ENCODE measurements at regions not wholly inside any gene's neighbourhood (a gene's known extent, or its start where the extent isn't known, plus 50 kb on each side); places are given as distances from the start of the nearest gene placed in this dataset.

DNA sequence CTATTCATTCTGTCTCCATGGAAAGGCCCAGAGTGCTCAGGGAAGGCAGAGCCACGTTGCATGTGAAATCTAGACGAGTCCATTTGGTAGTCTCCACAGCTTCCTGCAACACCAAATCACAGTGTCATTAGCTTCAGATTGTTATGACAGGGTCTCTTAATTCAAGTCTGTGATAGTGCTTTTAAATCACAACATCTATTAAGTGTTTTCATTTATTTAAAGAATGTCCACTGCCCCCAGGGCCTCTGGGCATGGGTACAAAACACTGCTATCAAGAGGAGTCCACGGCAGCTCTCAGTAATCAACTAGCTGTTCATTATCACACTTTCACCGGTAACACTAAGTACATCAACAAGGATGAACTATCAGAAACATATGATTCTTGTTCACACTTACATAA is 455.9 kb upstream of the JARID2 start:
- no peak overlapping the region for H3K4me3 ChIP-seq
- no peaks in the 10 kb centered on the region for H3K9me3 ChIP-seq
- no peaks in the 10 kb centered on the region for H3K36me3 ChIP-seq
- TF ChIP-seq, protein P1, sequence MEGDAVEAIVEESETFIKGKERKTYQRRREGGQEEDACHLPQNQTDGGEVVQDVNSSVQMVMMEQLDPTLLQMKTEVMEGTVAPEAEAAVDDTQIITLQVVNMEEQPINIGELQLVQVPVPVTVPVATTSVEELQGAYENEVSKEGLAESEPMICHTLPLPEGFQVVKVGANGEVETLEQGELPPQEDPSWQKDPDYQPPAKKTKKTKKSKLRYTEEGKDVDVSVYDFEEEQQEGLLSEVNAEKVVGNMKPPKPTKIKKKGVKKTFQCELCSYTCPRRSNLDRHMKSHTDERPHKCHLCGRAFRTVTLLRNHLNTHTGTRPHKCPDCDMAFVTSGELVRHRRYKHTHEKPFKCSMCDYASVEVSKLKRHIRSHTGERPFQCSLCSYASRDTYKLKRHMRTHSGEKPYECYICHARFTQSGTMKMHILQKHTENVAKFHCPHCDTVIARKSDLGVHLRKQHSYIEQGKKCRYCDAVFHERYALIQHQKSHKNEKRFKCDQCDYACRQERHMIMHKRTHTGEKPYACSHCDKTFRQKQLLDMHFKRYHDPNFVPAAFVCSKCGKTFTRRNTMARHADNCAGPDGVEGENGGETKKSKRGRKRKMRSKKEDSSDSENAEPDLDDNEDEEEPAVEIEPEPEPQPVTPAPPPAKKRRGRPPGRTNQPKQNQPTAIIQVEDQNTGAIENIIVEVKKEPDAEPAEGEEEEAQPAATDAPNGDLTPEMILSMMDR (IDR thresholded peaks at IDR 0.05), result no peak
- TF ChIP-seq POLR2A (IDR thresholded peaks at IDR 0.05) (no peak), POLR2AphosphoS5 (IDR thresholded peaks at IDR 0.05; ENCODE audit: insufficient read depth in 1 of 2, low read depth in 1 of 2) (no peak)
- peaks cover 16% of the 10 kb centered on the region for H3K4me1 ChIP-seq
- no peak for DNase-seq (ENCODE audit: extremely low spot score in 2 of 2)
- intact Hi-C loops (cut with DNase I), result no loop called here
- H3K27ac ChIP-seq, result no peak overlapping the region
- no peaks in the 10 kb centered on the region for H3K27me3 ChIP-seq

DNA sequence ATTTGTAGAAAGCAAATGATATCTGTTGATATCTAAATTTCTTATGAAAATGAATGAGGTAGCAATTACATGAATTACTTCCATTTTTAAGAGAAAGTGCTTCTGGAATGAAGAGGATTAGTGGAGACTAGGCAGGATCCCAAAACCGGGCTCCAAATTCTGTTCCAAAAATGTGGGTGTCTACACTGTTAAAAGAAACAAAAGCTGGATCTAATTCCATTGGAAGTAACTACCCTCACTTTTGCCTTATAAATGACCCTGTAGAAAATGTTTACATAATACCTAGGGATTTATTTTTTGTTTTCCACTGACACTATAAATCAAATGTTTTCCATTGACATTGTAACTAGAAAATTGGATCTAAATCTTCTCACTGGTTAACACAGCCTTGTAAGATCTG is 454.9 kb upstream of the JARID2 start:
- Histone ChIP-seq H3K27ac (no peak overlapping the region), H3K36me3 (no peaks in the 10 kb centered on the region), H3K27me3 (no peaks in the 10 kb centered on the region), H3K4me1 (peaks cover 16% of the 10 kb centered on the region), H3K4me3 (no peak overlapping the region), H3K9me3 (no peaks in the 10 kb centered on the region)
- DNase-seq (ENCODE audit: extremely low spot score in 2 of 2), result no peak
- intact Hi-C loops (cut with DNase I), result no loop called here
- TF ChIP-seq POLR2A (IDR thresholded peaks at IDR 0.05), result no peak
- TF ChIP-seq, protein P1 (IDR thresholded peaks at IDR 0.05), result no peak
- TF ChIP-seq POLR2AphosphoS5 (IDR thresholded peaks at IDR 0.05; ENCODE audit: insufficient read depth in 1 of 2, low read depth in 1 of 2), result no peak

DNA sequence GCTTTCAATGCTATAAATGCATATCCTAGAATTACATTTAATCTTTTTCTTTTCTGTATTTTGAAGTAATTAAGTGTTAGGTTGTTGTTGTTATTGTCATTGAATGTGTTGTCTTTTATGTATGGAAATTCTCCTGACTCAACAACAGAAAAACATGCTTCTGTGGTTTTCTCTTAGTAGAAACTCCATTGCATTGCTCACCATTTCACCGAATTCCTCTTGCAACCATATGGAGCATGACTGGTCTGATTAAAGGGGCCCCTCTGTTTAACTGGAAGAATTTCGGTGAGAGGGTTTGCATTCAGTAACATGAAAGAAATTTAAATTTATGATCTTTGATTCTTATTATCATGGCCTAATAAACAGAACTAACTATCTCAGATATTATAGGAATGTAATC is 454.3 kb upstream of the JARID2 start:
- intact Hi-C loops (cut with DNase I), result no loop called here
- Histone ChIP-seq H3K4me3 (no peak overlapping the region), H3K4me1 (peaks cover 16% of the 10 kb centered on the region), H3K27ac (no peak overlapping the region), H3K9me3 (no peaks in the 10 kb centered on the region), H3K36me3 (no peaks in the 10 kb centered on the region), H3K27me3 (no peaks in the 10 kb centered on the region)
- no peak for DNase-seq (ENCODE audit: extremely low spot score in 2 of 2)
- TF ChIP-seq POLR2A (IDR thresholded peaks at IDR 0.05), result no peak
- TF ChIP-seq, protein P1 (IDR thresholded peaks at IDR 0.05), result no peak
- TF ChIP-seq POLR2AphosphoS5 (IDR thresholded peaks at IDR 0.05; ENCODE audit: insufficient read depth in 1 of 2, low read depth in 1 of 2), result no peak

DNA sequence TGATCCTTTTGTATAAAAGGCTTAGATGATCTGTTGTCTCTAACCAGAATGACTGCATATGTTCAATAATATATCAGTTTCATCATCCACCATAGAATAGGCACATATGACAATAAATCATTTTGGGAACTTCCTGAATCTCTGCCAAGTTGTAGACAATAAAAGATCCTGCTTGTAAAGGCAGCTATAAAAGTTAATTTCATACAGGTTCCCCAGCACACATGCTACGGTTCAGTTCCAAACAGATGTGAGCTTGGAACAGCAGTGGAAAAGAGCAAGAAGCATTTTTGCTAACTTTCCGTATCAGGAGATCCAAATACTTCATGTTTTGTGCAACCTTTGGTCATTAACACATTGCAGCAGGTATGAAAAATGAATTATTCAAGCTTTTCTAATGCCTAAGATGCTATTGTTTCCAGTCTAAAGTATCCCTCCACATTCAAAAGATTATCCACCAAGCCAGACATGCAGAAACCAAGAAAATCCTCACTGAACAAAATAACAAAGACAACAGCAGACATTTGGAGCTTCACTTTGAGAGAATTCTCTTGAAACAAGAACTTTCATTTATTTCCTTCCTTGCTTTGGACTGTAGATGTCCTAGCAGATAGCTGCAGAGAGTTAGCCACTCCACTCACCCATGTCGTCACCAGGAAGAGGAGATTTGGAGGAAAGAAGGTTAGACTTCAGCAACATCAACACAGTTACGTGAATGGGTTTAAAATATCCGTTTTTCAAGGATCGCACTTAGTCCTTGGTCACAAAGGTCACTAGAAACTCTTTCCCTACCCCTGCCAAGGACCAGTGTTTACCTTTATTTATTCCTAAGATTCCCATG is 453.5 kb upstream of the JARID2 start:
- no peaks in the 10 kb centered on the region for H3K9me3 ChIP-seq
- TF ChIP-seq POLR2A (IDR thresholded peaks at IDR 0.05) (no peak), POLR2AphosphoS5 (IDR thresholded peaks at IDR 0.05; ENCODE audit: insufficient read depth in 1 of 2, low read depth in 1 of 2) (no peak)
- TF ChIP-seq, protein P1 (IDR thresholded peaks at IDR 0.05), result no peak
- no peaks in the 10 kb centered on the region for H3K36me3 ChIP-seq
- intact Hi-C loops (cut with DNase I), result no loop called here
- peaks cover 16% of the 10 kb centered on the region for H3K4me1 ChIP-seq
- no peak overlapping the region for H3K4me3 ChIP-seq
- DNase-seq (ENCODE audit: extremely low spot score in 2 of 2), result no peak
- no peak overlapping the region for H3K27ac ChIP-seq
- no peaks in the 10 kb centered on the region for H3K27me3 ChIP-seq

DNA sequence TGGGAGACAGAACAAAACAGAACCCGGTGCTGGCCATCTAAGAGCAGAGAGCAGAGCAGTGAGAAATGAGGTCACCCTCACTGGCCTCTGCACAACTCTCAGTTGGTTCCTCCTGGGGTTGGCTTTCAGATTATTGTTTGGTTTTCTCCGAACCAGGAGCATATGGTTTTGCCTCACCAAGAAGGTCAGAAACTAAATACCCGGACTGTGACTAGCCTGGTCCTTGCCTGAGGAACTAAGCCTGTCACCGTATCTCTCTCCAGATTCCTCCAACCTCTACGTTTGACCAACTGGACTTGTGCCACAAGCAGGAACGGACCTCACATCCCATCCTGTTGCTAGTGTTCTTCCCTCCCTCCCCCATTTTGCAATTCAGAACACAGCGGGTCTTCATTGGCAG is 450.4 kb upstream of the JARID2 start:
- no peaks in the 10 kb centered on the region for H3K36me3 ChIP-seq
- H3K4me1 ChIP-seq, result peaks cover 20% of the 10 kb centered on the region
- H3K27ac ChIP-seq, result no peak overlapping the region
- intact Hi-C loops (cut with DNase I), result no loop called here
- no peak for DNase-seq (ENCODE audit: extremely low spot score in 2 of 2)
- no peaks in the 10 kb centered on the region for H3K9me3 ChIP-seq
- no peaks in the 10 kb centered on the region for H3K27me3 ChIP-seq
- no peak overlapping the region for H3K4me3 ChIP-seq
- TF ChIP-seq POLR2A (IDR thresholded peaks at IDR 0.05) (no peak), POLR2AphosphoS5 (IDR thresholded peaks at IDR 0.05; ENCODE audit: insufficient read depth in 1 of 2, low read depth in 1 of 2) (no peak)
- TF ChIP-seq, protein P1 (IDR thresholded peaks at IDR 0.05), result no peak
